Globus pallidus (tissue), 1 donor: ENCODE measurements at regions not wholly inside any gene's neighbourhood (a gene's known extent, or its start where the extent isn't known, plus 50 kb on each side); places are given as distances from the start of the nearest gene placed in this dataset.
"Not testable (repeated sequence)": the region's sequence is repeated elsewhere in the genome, so short reads cannot be mapped to it uniquely, and the experiment has no call there.

Source experiments
- DNase-seq: peaks from one replicate; pipeline ENCODE4 v3.0.0-alpha.2; 2015; ENCODE audit warnings: low spot score

DNA sequence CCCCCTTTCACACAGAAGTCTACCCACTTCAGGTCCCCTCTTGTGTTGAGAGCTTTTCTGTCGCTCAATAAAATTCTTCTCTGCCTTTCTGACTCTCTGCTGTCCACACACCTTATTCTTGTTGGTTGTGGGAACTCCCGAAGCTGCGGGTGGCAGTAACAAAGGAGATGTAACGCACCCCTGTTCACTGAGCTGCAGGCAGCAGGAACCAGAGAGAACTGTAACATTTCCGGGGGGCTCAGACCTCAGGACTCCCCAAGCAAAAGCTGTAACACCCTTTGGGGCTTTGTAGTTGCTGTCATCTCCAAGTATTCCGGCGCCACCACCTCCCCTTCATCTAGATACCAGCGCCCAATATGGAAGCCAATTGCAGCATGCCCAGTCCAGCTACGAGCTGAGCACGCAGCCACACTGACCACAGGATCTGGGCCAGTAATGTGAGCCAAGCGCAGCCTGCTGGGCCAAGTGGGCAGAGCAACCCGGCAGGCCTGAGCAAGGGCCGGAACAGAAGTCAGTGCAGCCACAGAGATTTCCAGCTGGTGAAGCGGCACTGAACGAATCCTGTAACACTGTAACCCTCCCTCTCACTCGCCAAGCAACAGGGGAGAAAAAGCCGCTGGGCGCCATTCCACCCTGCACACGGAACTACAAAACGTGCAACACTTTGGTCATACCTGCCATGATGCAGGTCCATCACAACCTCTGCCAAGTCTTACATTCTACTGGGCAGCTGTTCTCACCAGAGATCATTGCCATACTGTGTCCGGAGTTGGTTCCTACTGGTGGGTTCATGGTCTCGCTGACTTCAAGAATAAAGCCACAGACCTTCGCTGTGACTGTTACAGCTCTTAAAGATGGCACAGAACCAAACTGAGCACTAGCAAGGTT is 194.3 kb downstream of the SPATA31A6 start:
- not testable (repeated sequence) for DNase-seq

DNA sequence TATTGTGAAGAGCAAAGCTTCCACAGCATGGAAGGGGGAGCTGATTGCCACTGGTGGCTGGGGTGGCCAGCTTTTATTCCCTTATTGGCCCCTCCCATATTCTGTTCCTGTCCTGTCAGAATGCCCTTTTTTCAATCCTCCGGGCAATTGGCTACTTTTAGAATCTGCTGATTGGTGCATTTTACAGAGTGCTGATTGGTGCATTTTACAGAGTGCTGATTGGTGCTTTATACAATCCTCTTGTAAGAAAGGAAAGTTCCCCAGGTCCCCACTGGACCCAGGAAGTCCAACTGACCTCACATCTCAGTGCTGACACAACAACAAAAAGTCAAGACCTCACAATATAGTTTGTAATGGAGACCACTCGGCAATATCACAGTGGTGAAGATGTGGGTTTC is 195.0 kb downstream of the SPATA31A6 start:
- no peak for DNase-seq

DNA sequence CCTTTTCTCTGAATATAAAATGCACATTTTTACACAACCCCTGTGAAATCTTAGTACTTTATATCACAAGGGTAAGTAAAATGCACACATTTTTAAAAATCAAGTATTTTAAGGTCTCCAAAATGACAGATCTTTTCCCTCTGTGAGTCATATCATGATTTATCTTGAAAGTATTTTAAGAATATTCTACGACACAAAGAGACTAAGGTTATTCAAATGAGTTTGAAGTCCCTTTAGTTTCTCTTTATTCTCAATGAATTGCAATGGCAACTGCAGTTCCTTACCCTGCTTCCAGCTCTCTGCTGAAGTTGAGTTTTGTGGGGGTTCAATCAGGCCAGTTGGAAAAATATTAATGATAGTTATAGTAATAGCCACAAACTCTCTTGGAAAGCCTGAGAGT is 196.1 kb downstream of the SPATA31A6 start:
- not testable (repeated sequence) for DNase-seq

DNA sequence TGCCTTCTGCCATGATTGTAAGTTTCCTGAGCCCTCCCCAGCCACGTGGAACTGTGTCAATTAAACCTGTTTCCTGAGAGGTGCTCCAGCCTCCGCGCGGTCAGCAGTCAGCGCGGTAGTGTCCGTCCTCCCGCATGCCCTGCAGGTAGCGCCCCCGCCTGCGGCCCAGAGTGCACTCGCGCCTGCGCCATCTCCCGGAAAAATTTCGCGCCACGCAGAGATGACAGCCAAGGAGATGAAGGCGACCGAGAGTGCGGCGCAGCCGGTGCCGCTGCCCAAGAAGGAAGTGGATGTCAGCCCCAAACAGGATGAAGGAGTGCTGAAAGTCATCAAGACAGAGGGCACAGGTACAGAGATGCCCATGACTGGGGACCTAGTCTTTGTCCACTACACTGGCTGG is 201.1 kb downstream of the SPATA31A6 start:
- not testable (repeated sequence) for DNase-seq

DNA sequence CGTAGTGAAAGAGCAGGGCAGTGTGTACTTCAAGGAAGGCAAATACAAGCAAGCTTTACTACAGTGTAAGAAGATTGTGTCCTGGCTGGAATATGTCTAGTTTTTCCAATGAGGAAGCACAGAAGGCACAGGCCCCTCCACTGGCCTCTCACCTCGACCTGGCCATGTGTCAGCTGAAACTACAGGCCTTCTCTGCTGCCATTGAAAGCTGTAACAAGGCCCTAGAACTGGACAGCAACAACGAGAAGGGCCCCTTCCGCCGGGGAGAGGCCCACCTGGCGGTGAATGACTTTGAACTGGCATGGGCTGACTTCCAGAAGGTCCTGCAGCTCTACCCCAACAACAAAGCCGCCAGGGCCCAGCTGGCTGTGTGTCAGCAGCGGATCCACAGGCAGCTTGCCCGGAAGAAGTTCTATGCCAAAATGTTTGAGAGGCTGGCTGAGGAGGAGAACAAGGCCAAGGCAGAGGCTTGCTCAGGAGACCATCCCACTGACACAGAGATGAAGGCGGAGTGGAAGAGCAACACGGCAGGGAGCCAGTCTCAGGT is 202.2 kb downstream of the SPATA31A6 start:
- DNase-seq: peak; percentile 63

DNA sequence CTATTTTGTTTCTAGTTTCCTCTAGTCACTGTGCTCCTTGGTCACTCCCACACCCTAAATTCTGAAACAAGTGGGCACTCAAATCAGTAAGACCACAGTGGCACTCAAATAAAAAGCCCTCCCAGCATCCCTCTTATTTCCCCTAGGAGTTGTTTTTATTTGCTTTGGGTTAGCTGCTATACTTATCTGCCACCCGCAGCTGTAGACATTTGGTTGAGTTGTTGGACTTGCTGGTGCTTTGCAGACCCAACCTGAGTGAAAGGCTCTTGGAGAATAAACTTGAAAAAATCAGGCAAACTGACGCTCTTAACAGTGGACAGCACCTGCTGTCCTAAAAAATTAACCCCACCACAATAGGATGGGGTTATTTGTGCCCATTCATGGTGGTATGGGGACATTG is 203.0 kb downstream of the SPATA31A6 start:
- no peak for DNase-seq

DNA sequence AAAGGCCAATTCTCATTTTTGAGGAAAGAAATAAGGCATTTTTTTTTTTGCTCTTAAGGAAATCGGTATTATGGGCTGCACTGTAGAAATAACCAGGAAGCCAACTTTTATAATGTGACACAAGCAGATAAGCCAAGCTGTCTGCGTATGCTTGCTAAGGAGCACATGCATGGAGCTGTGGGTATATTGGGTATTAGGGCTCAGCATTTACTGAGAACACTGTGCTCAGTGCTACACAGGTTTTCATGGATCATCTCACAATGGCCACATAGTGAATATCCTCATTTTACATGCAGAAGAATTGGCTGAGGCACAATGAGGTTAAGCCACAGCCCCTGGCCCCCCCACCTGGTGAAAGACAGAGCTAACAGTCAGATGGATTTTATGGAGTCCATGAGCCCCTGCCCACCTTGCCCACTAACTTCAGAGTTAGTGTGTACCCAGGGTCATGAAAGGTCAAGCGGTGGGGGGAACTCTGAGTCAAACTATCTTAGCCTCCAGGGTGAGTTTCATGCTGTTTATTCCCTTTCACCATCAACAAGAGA is 204.8 kb downstream of the SPATA31A6 start:
- DNase-seq: no peak

DNA sequence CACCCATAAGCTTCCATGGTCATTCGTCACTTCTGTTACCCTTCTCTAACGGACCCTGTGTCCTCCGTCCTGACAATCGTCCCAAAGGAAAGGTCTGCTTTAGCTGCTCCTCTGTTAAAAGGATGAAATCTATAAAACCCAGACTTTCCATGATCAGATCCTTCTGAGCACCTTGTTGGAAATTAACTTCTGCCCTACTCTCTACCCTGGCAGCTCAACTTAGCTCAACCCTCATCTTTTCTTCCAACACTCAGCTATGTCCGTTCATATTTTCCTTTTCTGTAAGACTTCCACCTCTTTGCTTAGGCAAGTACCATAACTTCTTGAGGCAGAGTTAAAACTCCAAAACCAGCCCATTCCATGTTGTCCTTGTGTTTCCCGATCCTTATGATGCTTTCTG is 205.4 kb downstream of the SPATA31A6 start:
- no peak for DNase-seq

DNA sequence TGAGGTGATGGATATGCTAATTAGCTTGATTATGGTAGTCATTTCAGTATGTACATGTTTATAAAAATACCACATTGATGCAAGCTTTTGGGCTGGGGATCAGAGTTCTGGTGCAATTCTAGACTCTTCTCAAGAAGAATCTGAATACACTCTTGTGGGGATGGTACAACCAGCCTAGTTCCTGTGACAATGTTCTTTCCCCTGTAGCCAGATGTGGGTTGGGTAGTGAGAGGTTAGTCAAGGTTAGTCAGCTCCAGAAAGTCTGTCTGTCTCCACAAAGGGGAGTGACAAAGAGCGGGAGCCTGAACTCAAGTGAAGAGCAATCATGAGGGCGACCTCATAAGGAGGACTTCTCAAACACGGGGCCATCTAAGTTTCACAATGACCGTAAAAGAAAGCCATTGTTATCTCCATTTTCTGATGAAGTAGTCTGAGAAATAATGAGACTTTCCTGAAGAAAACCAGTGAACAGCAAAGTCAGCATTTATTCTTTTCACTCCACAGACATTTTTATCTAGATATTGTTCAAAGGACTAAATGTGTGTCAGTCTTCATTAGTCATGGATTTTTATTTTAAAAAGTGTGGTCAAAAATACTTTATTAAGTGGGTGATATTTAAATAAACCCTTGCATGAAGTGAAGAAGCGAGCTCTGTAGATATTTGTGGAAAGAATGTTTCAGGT is 209.5 kb downstream of the SPATA31A6 start:
- not testable (repeated sequence) for DNase-seq

DNA sequence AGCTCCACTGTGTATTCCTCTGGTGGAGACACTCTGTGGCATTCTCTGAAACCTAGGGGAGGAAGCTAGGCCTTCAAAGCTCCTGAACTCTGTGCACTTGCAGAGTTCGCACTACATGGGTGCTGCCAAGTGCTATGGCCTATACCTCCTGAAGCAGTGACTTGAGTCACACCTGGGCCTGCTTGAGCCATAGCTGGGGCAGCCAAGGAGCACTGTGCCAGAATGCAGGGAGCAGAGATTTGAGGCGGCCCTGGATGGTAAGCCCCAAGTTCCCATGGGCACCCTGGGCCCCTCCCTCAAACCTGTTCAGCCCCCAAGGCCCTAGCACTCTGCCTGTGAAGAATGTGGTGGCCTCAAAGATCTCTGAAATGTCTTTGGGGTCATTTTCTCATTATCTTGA is 212.9 kb downstream of the SPATA31A6 start:
- no peak for DNase-seq

DNA sequence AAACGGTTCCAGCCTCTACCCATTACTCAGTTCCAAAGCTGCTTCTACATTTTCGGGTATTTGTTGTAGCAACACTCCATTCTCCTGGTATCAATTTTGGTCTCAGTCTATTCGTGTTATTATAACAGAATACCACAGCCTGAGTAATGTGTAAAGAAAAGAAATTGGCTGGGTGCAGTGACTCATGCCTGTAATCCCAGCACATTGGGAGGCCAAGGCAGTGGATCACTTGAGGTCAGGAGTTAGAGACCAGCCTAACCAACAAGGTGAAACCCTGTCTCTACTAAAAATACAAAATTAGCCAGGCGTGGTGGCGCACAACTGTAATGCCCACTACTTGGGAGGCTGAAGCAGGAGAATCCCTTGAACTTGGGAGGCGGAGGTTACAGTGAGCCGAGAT is 213.9 kb downstream of the SPATA31A6 start:
- not testable (repeated sequence) for DNase-seq

DNA sequence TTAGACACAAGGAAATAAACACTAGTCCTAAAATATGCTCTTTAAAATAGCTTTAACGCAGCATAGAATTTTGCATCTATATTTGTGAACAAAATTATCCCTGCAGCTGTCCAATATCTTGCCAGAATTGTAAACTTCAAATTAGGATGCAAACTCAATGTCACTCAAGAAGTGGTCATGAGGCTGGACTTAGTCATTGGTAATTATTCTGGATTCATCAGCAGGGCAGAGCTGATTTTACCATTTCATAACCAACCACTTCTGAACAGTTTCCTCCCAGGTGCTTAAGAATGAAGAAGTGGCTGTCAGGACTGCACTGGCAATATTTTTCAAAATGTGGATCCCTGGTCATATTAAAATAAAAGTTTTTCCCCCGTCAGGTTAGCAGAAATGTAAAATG is 219.5 kb downstream of the SPATA31A6 start:
- not testable (repeated sequence) for DNase-seq

DNA sequence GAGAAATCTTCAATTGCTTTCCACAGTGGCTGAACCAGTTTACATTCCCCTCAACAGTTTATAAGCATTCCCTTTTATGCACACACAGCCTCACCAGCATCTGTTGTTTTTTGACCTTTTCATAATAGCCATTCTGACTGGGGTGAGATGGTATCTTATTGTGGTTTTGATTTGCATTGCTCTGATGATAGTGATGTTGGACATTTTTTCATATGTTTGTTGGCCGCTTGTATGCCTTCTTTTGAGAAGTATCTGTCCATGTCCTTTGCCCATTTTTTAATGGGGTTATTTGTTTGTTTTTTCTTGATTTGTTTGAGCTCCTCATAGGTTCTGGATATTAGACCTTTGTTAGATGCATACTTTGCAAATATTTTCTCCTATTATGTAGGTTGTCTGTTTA is 226.1 kb downstream of the SPATA31A6 start:
- not testable (repeated sequence) for DNase-seq

DNA sequence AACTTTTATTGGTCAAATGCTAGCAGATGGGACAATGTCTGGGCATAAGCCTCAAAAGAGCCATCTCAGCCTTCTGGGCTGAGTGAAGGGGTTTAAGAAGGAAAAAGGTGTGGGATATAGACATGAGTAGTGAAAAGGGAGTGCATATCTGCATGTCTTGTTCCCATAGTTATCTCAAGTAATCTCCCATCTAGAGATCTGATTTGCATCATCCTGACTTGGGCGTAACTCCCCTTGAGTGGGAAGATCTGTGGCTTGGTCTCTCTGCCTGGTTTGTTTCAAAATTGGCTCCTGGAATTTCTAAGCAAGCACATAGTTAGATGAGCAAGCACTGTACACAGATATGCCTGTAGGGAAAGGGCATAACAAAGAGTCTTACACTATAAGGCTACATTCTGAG is 228.9 kb downstream of the SPATA31A6 start:
- DNase-seq: not testable (repeated sequence)

DNA sequence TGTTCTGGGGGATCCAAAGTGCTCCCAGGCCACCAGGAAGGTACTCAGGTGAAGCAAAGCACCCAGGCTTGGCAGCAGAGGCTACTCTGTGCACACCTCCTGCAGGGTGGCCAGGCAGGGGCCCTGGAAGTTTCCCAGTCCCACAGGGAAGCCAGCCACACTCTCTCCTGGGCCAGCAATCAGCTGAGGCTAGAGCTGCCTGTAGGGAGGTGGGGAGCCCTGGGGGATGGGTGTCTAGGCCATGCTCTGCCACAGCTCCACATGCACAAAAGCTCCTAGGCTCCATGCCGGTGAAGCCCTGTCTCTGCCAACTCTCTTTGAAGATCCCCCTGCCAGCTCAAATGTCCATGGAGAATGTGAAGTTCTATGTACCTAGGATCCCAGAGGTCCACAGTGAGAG is 231.4 kb downstream of the SPATA31A6 start:
- DNase-seq: not testable (repeated sequence)

DNA sequence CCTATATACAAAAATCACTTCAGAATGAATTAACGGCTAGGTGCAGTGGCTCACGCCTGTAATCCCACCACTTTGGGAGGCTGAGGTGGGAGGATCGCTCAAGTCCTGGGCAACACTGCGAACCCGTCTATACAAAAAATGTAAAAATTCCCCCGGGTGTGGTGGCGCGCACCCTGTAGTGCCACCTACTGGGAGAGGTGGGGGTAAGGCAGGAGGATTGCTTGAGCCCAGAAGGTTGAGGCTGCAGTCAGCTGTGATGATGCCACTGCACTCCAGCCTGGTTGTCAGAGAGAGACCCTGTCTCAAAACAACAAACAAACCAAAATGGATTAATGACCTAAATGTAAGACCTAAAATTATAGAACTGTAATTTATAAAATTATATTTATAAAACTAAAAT is 236.2 kb downstream of the SPATA31A6 start:
- DNase-seq: not testable (repeated sequence)

DNA sequence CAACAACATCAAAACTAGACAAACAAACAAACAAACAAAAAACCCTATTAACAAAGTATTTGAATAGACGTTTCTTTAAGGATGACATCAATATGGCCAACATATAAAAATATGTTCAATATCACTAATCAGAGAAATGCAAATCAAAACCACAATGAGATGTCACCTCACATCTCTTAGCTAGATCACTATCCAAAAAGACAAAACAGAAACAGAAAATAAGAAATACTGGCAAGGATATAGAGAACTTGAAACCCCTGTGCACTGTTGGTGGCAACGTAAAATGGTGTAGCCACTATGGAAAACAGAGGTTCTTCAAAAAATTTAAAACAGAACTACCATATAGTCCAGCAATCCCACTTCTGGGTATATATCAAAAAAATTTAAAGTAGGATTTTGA is 236.9 kb downstream of the SPATA31A6 start:
- not testable (repeated sequence) for DNase-seq

DNA sequence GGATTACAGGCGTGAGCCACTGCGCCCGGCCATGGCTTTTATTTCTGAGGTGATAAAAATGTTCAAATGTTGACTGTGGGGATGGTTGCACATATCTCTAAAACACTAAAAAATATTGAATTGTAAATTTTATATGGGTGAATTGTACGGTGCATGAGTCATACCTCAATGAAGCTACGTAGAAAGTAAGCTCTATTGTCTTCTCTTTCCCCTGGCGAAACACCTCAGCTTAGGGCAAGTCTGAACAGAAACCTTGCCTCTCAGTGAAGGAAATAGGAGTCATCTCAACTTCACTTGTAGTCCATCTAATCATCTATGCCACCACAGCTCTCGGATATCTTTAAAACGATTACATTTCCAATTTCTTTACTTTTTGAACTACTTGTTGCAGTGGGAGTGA is 238.2 kb downstream of the SPATA31A6 start:
- not testable (repeated sequence) for DNase-seq

DNA sequence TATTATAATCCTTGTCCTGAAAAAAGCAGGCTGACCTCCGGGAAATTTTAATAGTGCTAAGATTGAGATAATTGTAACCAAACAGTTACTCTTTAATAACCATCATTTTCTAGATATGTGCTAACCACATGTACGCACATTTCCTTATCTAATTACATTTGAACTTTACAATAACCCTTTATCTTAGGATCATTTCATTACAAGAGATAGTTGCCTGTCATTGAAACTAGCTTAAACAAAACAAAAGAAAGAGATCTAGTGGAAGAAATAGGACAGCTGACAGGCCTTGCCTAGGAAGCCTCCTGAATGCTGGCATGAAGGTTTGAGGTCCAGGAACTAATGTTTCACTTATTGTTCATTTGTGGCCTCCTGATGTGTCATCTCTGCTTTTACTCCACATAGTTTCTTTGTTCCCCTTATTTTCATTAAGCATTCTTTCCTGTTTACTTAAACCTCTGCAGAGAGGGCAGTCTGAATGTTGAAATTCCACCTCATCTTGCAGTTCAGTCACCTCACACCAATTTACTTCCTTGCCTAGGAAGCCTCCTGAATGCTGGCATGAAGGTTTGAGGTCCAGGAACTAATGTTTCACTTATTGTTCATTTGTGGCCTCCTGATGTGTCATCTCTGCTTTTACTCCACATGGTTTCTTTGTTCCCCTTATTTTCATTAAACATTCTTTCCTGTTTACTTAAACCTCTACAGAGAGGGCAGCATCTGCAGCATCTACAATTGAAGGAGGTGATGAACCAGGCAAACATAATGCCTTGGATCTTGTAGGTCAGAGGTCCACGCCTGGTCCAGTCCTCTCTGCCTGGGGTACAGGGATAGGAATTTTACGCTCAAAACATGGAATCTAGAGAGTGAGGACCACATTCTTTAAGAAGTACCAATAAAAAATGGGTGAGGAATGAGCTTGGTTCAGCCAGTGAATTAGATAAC is 247.5 kb downstream of the SPATA31A6 start:
- not testable (repeated sequence) for DNase-seq

DNA sequence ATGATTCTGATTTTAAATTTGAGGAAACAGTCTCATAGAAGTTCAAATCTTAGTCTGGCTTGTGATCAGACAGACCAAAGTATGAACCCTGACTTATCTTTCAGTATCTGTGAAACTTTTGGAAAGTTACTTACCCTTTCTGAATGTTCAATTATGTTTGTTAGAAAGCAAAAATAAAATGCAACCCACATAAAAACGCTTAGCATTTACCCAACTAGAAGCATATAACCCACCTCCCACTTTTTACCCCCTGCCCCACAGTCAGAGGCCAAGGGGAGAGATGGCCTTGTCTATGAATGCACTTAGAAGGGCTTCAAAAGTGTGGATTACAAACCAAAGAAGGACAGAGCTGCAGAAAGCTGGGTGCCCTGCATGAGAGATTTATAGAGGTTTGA is 248.2 kb downstream of the SPATA31A6 start:
- not testable (repeated sequence) for DNase-seq
